Mononuclear cell (primary cell): ENCODE measurements at regions not wholly inside any gene's neighbourhood (a gene's known extent, or its start where the extent isn't known, plus 50 kb on each side); places are given as distances from the start of the nearest gene placed in this dataset.

Experiments
- H3K27me3 ChIP-seq: 2 replicates; pipeline ENCODE4 v1.6.0; 2011; ENCODE audit warnings: low read length, control low read depth; ENCODE audit not compliant: insufficient read depth
- H3K4me1 ChIP-seq: 2 replicates; pipeline ENCODE4 v1.5.1; 2011; ENCODE audit warnings: mild to moderate bottlenecking, low read length, control low read depth; ENCODE audit not compliant: insufficient read depth
- H3K4me3 ChIP-seq: 2 replicates; pipeline ENCODE4 v1.5.1; 2011; ENCODE audit warnings: mild to moderate bottlenecking, low read length, moderate library complexity
- H3K9me3 ChIP-seq: 2 replicates; pipeline ENCODE4 v1.5.1; 2011; ENCODE audit warnings: low read depth, mild to moderate bottlenecking, control low read depth, low read length

- Histone ChIP-seq H3K27me3 (no peaks in the 10 kb centered on the region), H3K4me3 (no peak overlapping the region)
Measured at GRCh38 chr2:41949883-41950665, 97.7 kb upstream of the PKDCC start.

GRCh38 chr2:41950666-41950960, 97.2 kb upstream of the PKDCC start:
- H3K9me3 ChIP-seq, result no peaks in the 10 kb centered on the region
- H3K27me3 ChIP-seq, result no peaks in the 10 kb centered on the region
- H3K4me3 ChIP-seq, result no peak overlapping the region
- peaks cover 19% of the 10 kb centered on the region for H3K4me1 ChIP-seq

More at GRCh38 chr2:41949883-41950665, 97.7 kb upstream of the PKDCC start:
- Histone ChIP-seq H3K9me3 (no peaks in the 10 kb centered on the region), H3K4me1 (peaks cover 15% of the 10 kb centered on the region)

- Histone ChIP-seq H3K4me1 (peaks cover 19% of the 10 kb centered on the region), H3K27me3 (no peaks in the 10 kb centered on the region), H3K4me3 (no peak overlapping the region), H3K9me3 (no peaks in the 10 kb centered on the region)
Measured at GRCh38 chr2:41954304-41955291, 93.2 kb upstream of the PKDCC start.

- Histone ChIP-seq H3K9me3 (no peaks in the 10 kb centered on the region), H3K4me3 (no peak overlapping the region), H3K27me3 (no peaks in the 10 kb centered on the region), H3K4me1 (peaks cover 19% of the 10 kb centered on the region)
Measured at GRCh38 chr2:41955316-41956043, 92.3 kb upstream of the PKDCC start.

GRCh38 chr2:41957431-41957830, 90.4 kb upstream of the PKDCC start:
- Histone ChIP-seq H3K4me3 (no peak overlapping the region), H3K27me3 (no peaks in the 10 kb centered on the region), H3K9me3 (no peaks in the 10 kb centered on the region), H3K4me1 (peaks cover 19% of the 10 kb centered on the region)

- no peaks in the 10 kb centered on the region for H3K27me3 ChIP-seq
- peaks cover 14% of the 10 kb centered on the region for H3K4me1 ChIP-seq
- no peak overlapping the region for H3K4me3 ChIP-seq
- no peaks in the 10 kb centered on the region for H3K9me3 ChIP-seq
Measured at GRCh38 chr2:41958251-41958650, 89.6 kb upstream of the PKDCC start.

- H3K4me3 ChIP-seq, result no peak overlapping the region
- peaks cover 10% of the 10 kb centered on the region for H3K4me1 ChIP-seq
- H3K9me3 ChIP-seq, result no peaks in the 10 kb centered on the region
- H3K27me3 ChIP-seq, result no peaks in the 10 kb centered on the region
Measured at GRCh38 chr2:41958775-41959174, 89.0 kb upstream of the PKDCC start.

- Histone ChIP-seq H3K9me3 (no peaks in the 10 kb centered on the region), H3K4me3 (no peak overlapping the region), H3K27me3 (no peaks in the 10 kb centered on the region), H3K4me1 (peaks cover 7% of the 10 kb centered on the region)
Measured at GRCh38 chr2:41959760-41960159, 88.1 kb upstream of the PKDCC start.

- H3K27me3 ChIP-seq, result no peaks in the 10 kb centered on the region
- H3K9me3 ChIP-seq, result no peaks in the 10 kb centered on the region
- H3K4me3 ChIP-seq, result no peak overlapping the region
- peaks cover 5% of the 10 kb centered on the region for H3K4me1 ChIP-seq
Measured at GRCh38 chr2:41962922-41963622, 84.7 kb upstream of the PKDCC start.

- no peak overlapping the region for H3K4me3 ChIP-seq
- no peaks in the 10 kb centered on the region for H3K9me3 ChIP-seq
- peaks cover 5% of the 10 kb centered on the region for H3K4me1 ChIP-seq
- H3K27me3 ChIP-seq, result no peaks in the 10 kb centered on the region
Measured at GRCh38 chr2:41963661-41964525, 83.9 kb upstream of the PKDCC start.

- Histone ChIP-seq H3K4me3 (no peak overlapping the region), H3K9me3 (no peaks in the 10 kb centered on the region), H3K4me1 (peaks cover 5% of the 10 kb centered on the region), H3K27me3 (no peaks in the 10 kb centered on the region)
Measured at GRCh38 chr2:41965173-41965908, 82.5 kb upstream of the PKDCC start.

- Histone ChIP-seq H3K27me3 (no peaks in the 10 kb centered on the region), H3K4me3 (no peak overlapping the region), H3K9me3 (no peaks in the 10 kb centered on the region), H3K4me1 (peaks cover 5% of the 10 kb centered on the region)
Measured at GRCh38 chr2:41965909-41966295, 81.9 kb upstream of the PKDCC start.

- no peaks in the 10 kb centered on the region for H3K27me3 ChIP-seq
- no peaks in the 10 kb centered on the region for H3K9me3 ChIP-seq
- H3K4me1 ChIP-seq, result peaks cover 5% of the 10 kb centered on the region
- H3K4me3 ChIP-seq, result no peak overlapping the region
Measured at GRCh38 chr2:41966431-41966893, 81.4 kb upstream of the PKDCC start.
